ENCODE measurements at regions not wholly inside any gene's neighbourhood (a gene's known extent, or its start where the extent isn't known, plus 50 kb on each side); places are given as distances from the start of the nearest gene placed in this dataset.

GRCh38 chr6:95805699-95806098, 210.1 kb upstream of the FUT9 start:
- no peak overlapping the region for H3K9ac ChIP-seq (ENCODE audit: insufficient read depth in 1 of 2, low read depth in 2 of 2, low read length in 2 of 2)
- no peak overlapping the region for H2AFZ ChIP-seq (ENCODE audit: low read depth, low read length)
- H3K27ac ChIP-seq (ENCODE audit: extremely low read depth, low read depth, low read length): no peak overlapping the region
- no peaks in the 10 kb centered on the region for H3K4me1 ChIP-seq (replicated peaks in 1 of 2; ENCODE audit: control insufficient read depth in 2 of 2, insufficient read depth in 2 of 2, low read length in 2 of 2)
- TF ChIP-seq MAFK (IDR thresholded peaks at IDR 0.05; ENCODE audit: low read length): no peak
- no peak for TF ChIP-seq FOXM1 (IDR thresholded peaks at IDR 0.05; ENCODE audit: low read depth)
- no peak for TF ChIP-seq FOXM1 (CRISPR knock-in tag; IDR thresholded peaks at IDR 0.05; ENCODE audit: low read depth)
- TF ChIP-seq POLR3A (IDR thresholded peaks at IDR 0.05; ENCODE audit: borderline replicate concordance, extremely low read depth, insufficient read depth, insufficient read length): no peak
- no peak for TF ChIP-seq FOXP1 (CRISPR knock-in tag; IDR thresholded peaks at IDR 0.05)
- TF ChIP-seq GTF3C2 (IDR thresholded peaks at IDR 0.05; ENCODE audit: borderline replicate concordance, extremely low read depth, insufficient read length): no peak
- no peak for TF ChIP-seq RBM22 (IDR thresholded peaks at IDR 0.05; ENCODE audit: low read depth, low read length, poor library complexity, severe bottlenecking)
- TF ChIP-seq ZC3H4 (CRISPR knock-in tag; IDR thresholded peaks at IDR 0.05; ENCODE audit: borderline replicate concordance): no peak
- H3K79me2 ChIP-seq (ENCODE audit: control insufficient read depth, insufficient read depth, low read length): no peaks in the 10 kb centered on the region
- H3K27me3 ChIP-seq (ENCODE audit: control insufficient read depth in 2 of 2, insufficient read depth in 2 of 2, low read length in 2 of 2): no peaks in the 10 kb centered on the region
- H3K9me1 ChIP-seq (ENCODE audit: control insufficient read depth, insufficient read depth, low read length): no peaks in the 10 kb centered on the region
- H3K4me2 ChIP-seq (ENCODE audit: insufficient read depth, low read length): no peak overlapping the region
- BruUV-seq (replicated peaks): no TSS peak
- intact Hi-C loops (cut with micrococcal nuclease) (no loop called here), in situ Hi-C loops (cut with MboI) (no loop called here)
- no peak for FAIRE-seq
- no peaks in the 10 kb centered on the region; the same call in 1 of the 2 replicates for H3K9me3 ChIP-seq (replicated peaks; ENCODE audit: control insufficient read depth, insufficient read depth, low read depth, low read length)
- no peaks in the 10 kb centered on the region for H4K20me1 ChIP-seq (replicated peaks; ENCODE audit: control insufficient read depth, insufficient read depth, low read length)
- no peak overlapping the region for H3K4me3 ChIP-seq
- no peaks in the 10 kb centered on the region for H3K36me3 ChIP-seq (ENCODE audit: control insufficient read depth, insufficient read depth, low read length)
- ChIA-PET CTCF (ENCODE audit: low intra/inter-chr PET ratio) (no interaction called here), POLR2A (no interaction called here)
- DNase-seq (ENCODE audit: extremely low read depth in 1 of 4, low spot score in 3 of 4): no peak
- no peak for ATAC-seq
